ENCODE measurements at regions not wholly inside any gene's neighbourhood (a gene's known extent, or its start where the extent isn't known, plus 50 kb on each side); places are given as distances from the start of the nearest gene placed in this dataset.

GRCh38 chr7:46933596-46933995 is 648.3 kb downstream of the TNS3 start:
- no peak for FAIRE-seq
- H3K27ac Mint-ChIP-seq (ENCODE audit: unreplicated experiment), result no peak overlapping the region

GRCh38 chr7:46932676-46933424 is 649.1 kb downstream of the TNS3 start:
- FAIRE-seq (peak; percentile 93), DNase-seq (ENCODE audit: low read depth) (peak; percentile 95)
- peak overlapping the region; percentile 80 for H3K27ac Mint-ChIP-seq (ENCODE audit: unreplicated experiment)
- H3K4me1 Mint-ChIP-seq (ENCODE audit: low read depth, unreplicated experiment), result peaks cover 11% of the 10 kb centered on the region
- H3K9me3 Mint-ChIP-seq (ENCODE audit: unreplicated experiment), result peaks cover 2% of the 10 kb centered on the region
- no peaks in the 10 kb centered on the region for H3K9me3 ChIP-seq (ENCODE audit: insufficient read depth, low read depth, low read length)
- H3K4me3 ChIP-seq (ENCODE audit: insufficient read depth, low read depth, low read length), result no peak overlapping the region
- no peak overlapping the region for H3K27ac ChIP-seq (ENCODE audit: low read depth, low read length)
- no peaks in the 10 kb centered on the region for H3K79me2 ChIP-seq (ENCODE audit: insufficient read depth, low read length)
- no peaks in the 10 kb centered on the region for H3K27me3 Mint-ChIP-seq (ENCODE audit: low read depth, unreplicated experiment)
- H2AFZ ChIP-seq (ENCODE audit: low read depth, low read length), result peak overlapping the region; percentile 33
- no peak overlapping the region for H3K9ac ChIP-seq (ENCODE audit: low read length)
- H3K4me3 Mint-ChIP-seq (ENCODE audit: unreplicated experiment), result no peak overlapping the region
- TF ChIP-seq EZH2 (IDR thresholded peaks at IDR 0.05; ENCODE audit: insufficient read depth, low read length) (no peak), CTCF (IDR thresholded peaks at IDR 0.05; ENCODE audit: insufficient read depth, low read depth, low read length) (no peak)
- H3K27me3 ChIP-seq (ENCODE audit: insufficient read depth, low read length), result no peaks in the 10 kb centered on the region
- peak overlapping the region; percentile 40 for H3K4me2 ChIP-seq (ENCODE audit: low read length)
- H4K20me1 ChIP-seq (ENCODE audit: insufficient read depth, low read length), result no peaks in the 10 kb centered on the region
- H3K4me1 ChIP-seq (ENCODE audit: insufficient read depth, low read length), result peaks cover 17% of the 10 kb centered on the region
- H3K36me3 ChIP-seq (ENCODE audit: insufficient read depth, low read length), result no peaks in the 10 kb centered on the region
- no peaks in the 10 kb centered on the region for H3K36me3 Mint-ChIP-seq (ENCODE audit: low read depth, unreplicated experiment)

More at GRCh38 chr7:46933596-46933995, 648.3 kb downstream of the TNS3 start:
- TF ChIP-seq EZH2 (IDR thresholded peaks at IDR 0.05; ENCODE audit: insufficient read depth, low read length) (no peak), CTCF (IDR thresholded peaks at IDR 0.05; ENCODE audit: insufficient read depth, low read depth, low read length) (no peak)
- no peaks in the 10 kb centered on the region for H3K27me3 Mint-ChIP-seq (ENCODE audit: low read depth, unreplicated experiment)
- H3K4me3 Mint-ChIP-seq (ENCODE audit: unreplicated experiment), result no peak overlapping the region
- H3K9ac ChIP-seq (ENCODE audit: low read length), result no peak overlapping the region
- H3K9me3 Mint-ChIP-seq (ENCODE audit: unreplicated experiment), result peaks cover 2% of the 10 kb centered on the region
- no peak overlapping the region for H3K27ac ChIP-seq (ENCODE audit: low read depth, low read length)
- no peaks in the 10 kb centered on the region for H3K36me3 Mint-ChIP-seq (ENCODE audit: low read depth, unreplicated experiment)
- H3K4me1 Mint-ChIP-seq (ENCODE audit: low read depth, unreplicated experiment), result peaks cover 11% of the 10 kb centered on the region
- no peak overlapping the region for H2AFZ ChIP-seq (ENCODE audit: low read depth, low read length)
- no peaks in the 10 kb centered on the region for H4K20me1 ChIP-seq (ENCODE audit: insufficient read depth, low read length)
- DNase-seq (ENCODE audit: low read depth), result peak; percentile 44
- no peak overlapping the region for H3K4me3 ChIP-seq (ENCODE audit: insufficient read depth, low read depth, low read length)
- no peaks in the 10 kb centered on the region for H3K36me3 ChIP-seq (ENCODE audit: insufficient read depth, low read length)
- H3K9me3 ChIP-seq (ENCODE audit: insufficient read depth, low read depth, low read length), result no peaks in the 10 kb centered on the region
- peaks cover 17% of the 10 kb centered on the region for H3K4me1 ChIP-seq (ENCODE audit: insufficient read depth, low read length)
- no peaks in the 10 kb centered on the region for H3K79me2 ChIP-seq (ENCODE audit: insufficient read depth, low read length)
- H3K4me2 ChIP-seq (ENCODE audit: low read length), result no peak overlapping the region
- no peaks in the 10 kb centered on the region for H3K27me3 ChIP-seq (ENCODE audit: insufficient read depth, low read length)

- Mint-ChIP-seq H3K36me3 (ENCODE audit: low read depth, unreplicated experiment) (no peaks in the 10 kb centered on the region), H3K27me3 (ENCODE audit: low read depth, unreplicated experiment) (no peaks in the 10 kb centered on the region), H3K4me3 (ENCODE audit: unreplicated experiment) (no peak overlapping the region), H3K27ac (ENCODE audit: unreplicated experiment) (peak overlapping the region; percentile 80), H3K9me3 (ENCODE audit: unreplicated experiment) (peaks cover 2% of the 10 kb centered on the region), H3K4me1 (ENCODE audit: low read depth, unreplicated experiment) (peaks cover 11% of the 10 kb centered on the region)
- Histone ChIP-seq H3K27ac (ENCODE audit: low read depth, low read length) (no peak overlapping the region), H3K79me2 (ENCODE audit: insufficient read depth, low read length) (no peaks in the 10 kb centered on the region), H2AFZ (ENCODE audit: low read depth, low read length) (no peak overlapping the region), H3K27me3 (ENCODE audit: insufficient read depth, low read length) (no peaks in the 10 kb centered on the region), H3K4me2 (ENCODE audit: low read length) (peak overlapping the region; percentile 40), H3K9ac (ENCODE audit: low read length) (no peak overlapping the region), H3K36me3 (ENCODE audit: insufficient read depth, low read length) (no peaks in the 10 kb centered on the region), H3K9me3 (ENCODE audit: insufficient read depth, low read depth, low read length) (no peaks in the 10 kb centered on the region), H4K20me1 (ENCODE audit: insufficient read depth, low read length) (no peaks in the 10 kb centered on the region), H3K4me3 (ENCODE audit: insufficient read depth, low read depth, low read length) (no peak overlapping the region), H3K4me1 (ENCODE audit: insufficient read depth, low read length) (peaks cover 17% of the 10 kb centered on the region)
- FAIRE-seq, result peak; percentile 13
- DNase-seq (ENCODE audit: low read depth), result no peak
- TF ChIP-seq CTCF (IDR thresholded peaks at IDR 0.05; ENCODE audit: insufficient read depth, low read depth, low read length), result no peak
- no peak for TF ChIP-seq EZH2 (IDR thresholded peaks at IDR 0.05; ENCODE audit: insufficient read depth, low read length)
Observed at GRCh38 chr7:46932306-46932675, 649.6 kb downstream of the TNS3 start.
